Type B pancreatic cell (in vitro differentiated cells): ENCODE measurements at regions not wholly inside any gene's neighbourhood (a gene's known extent, or its start where the extent isn't known, plus 50 kb on each side); places are given as distances from the start of the nearest gene placed in this dataset.

ENCODE experiments used
- DNase-seq: peaks from one replicate; pipeline ENCODE4 v3.0.0; 2021; ENCODE audit warnings: mixed read lengths; ENCODE audit not compliant: unreplicated experiment; ENCODE audit errors: extremely low spot score
- H3K27ac Mint-ChIP-seq: 2 replicates; pipeline ENCODE4 v1.8.0; 2021; ENCODE audit warnings: mild to moderate bottlenecking, mixed read lengths
- H3K27me3 Mint-ChIP-seq: 2 replicates; pipeline ENCODE4 v1.8.0; 2021; ENCODE audit warnings: mixed read lengths
- H3K36me3 Mint-ChIP-seq: 2 replicates; pipeline ENCODE4 v1.8.0; 2021; ENCODE audit warnings: mixed read lengths
- H3K4me1 Mint-ChIP-seq: one replicate; pipeline ENCODE4 v1.8.0; 2021; ENCODE audit warnings: mixed read lengths; ENCODE audit not compliant: unreplicated experiment
- H3K4me3 Mint-ChIP-seq: 2 replicates; pipeline ENCODE4 v1.8.0; 2021; ENCODE audit warnings: mild to moderate bottlenecking, mixed read lengths
- H3K9me3 Mint-ChIP-seq: 2 replicates; pipeline ENCODE4 v1.8.0; 2021; ENCODE audit warnings: mixed read lengths
- CTCF ChIP-seq: fragments of 200-600 bp; sonication (generic); conservative IDR thresholded peaks from 2 replicates; pipeline ENCODE4 v1.5.0; 2021; ENCODE audit warnings: antibody characterized with exemption, mild to moderate bottlenecking

DNA sequence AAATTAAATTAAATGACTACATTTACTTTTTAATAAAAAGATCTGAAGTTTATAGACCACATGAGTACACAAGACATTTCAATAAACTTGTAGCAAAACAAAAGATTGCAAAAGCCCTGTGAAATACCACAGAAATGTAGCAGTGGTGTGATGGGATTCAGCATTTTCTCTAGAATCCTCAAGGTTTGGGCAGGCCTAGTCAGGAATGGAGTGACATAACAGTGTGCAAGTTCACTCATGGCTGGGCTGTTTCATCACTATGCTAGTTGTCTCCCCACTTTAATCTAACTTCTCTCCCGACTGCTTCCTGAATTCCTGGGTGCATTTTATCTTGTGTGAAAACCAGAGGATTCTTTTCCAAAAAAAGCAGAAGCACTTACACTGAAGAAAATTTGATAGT, 1089.9 kb upstream of the DDX18 start:
- TF ChIP-seq CTCF, result no peak
- Mint-ChIP-seq H3K9me3 (no peaks in the 10 kb centered on the region), H3K27ac (no peak overlapping the region), H3K27me3 (no peaks in the 10 kb centered on the region), H3K4me1 (no peaks in the 10 kb centered on the region), H3K4me3 (no peak overlapping the region), H3K36me3 (no peaks in the 10 kb centered on the region)
- DNase-seq, result no peak

- Mint-ChIP-seq H3K4me3 (no peak overlapping the region), H3K4me1 (no peaks in the 10 kb centered on the region), H3K27me3 (no peaks in the 10 kb centered on the region), H3K27ac (no peak overlapping the region), H3K36me3 (no peaks in the 10 kb centered on the region), H3K9me3 (no peaks in the 10 kb centered on the region)
- DNase-seq, result no peak
- TF ChIP-seq CTCF, result no peak
These were observed 1082.2 kb upstream of the DDX18 start for GRCh38 chr2:116732322-116732721.

DNA sequence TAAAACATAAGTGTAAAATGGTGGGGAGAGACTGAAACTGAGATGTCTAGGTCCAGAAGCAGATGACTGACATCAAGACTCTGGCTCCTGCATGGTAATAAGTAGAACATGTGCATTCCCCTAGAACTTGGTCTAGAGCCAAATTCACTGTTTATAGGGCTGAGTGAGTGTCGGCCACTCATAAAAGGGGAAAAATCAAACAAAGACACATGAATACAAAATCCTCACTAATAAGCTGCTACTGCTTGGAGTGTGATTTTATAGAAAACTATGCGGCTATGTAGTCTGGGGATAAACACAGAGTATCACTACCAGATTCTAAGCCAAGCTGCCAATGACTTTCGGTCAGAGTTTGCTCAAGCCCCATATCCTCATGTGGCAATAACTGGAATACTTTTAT, 1080.8 kb upstream of the DDX18 start:
- Mint-ChIP-seq H3K4me3 (no peak overlapping the region), H3K27ac (no peak overlapping the region), H3K36me3 (no peaks in the 10 kb centered on the region), H3K27me3 (no peaks in the 10 kb centered on the region), H3K9me3 (no peaks in the 10 kb centered on the region), H3K4me1 (no peaks in the 10 kb centered on the region)
- no peak for TF ChIP-seq CTCF
- DNase-seq, result no peak

DNA sequence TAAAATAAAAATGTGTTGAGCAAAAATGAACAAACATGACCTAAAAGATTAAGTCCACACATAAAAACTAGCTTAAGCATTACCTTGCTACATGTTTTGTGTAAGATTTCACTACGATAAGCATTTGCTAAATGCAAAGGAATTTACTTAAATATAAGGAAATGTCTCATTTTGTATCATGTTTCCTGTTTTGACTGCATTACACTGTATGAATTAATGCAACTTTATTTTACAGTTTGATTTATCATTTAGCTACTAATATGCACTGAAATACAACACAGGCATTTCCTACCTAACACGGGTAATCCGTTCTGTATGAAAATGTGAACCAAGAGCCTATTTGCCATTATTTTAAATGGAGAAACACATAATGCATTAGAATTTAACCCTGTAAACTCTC, 1076.5 kb upstream of the DDX18 start:
- no peak overlapping the region for H3K27ac Mint-ChIP-seq
- H3K9me3 Mint-ChIP-seq, result no peaks in the 10 kb centered on the region
- no peak for TF ChIP-seq CTCF
- no peak overlapping the region for H3K4me3 Mint-ChIP-seq
- H3K4me1 Mint-ChIP-seq, result no peaks in the 10 kb centered on the region
- H3K27me3 Mint-ChIP-seq, result no peaks in the 10 kb centered on the region
- H3K36me3 Mint-ChIP-seq, result no peaks in the 10 kb centered on the region
- no peak for DNase-seq

DNA sequence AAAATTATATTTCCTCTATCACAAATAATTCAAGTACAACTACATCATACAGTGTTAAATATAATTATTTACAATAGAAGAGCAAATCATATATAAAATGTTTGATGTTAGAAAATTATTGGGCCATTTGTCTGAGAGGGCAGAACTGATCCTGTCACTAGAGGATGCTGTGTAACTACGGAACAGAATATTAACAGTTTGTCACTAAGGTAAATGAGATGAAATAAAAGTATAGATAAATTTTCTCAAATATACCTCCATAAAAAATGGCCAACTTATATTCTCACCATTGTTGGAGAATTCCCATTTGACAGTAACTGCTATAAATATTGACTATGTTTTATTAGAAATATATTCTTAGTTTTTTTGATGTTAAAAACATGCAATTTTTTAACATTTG, 1067.4 kb upstream of the DDX18 start:
- no peaks in the 10 kb centered on the region for H3K36me3 Mint-ChIP-seq
- H3K27me3 Mint-ChIP-seq, result no peaks in the 10 kb centered on the region
- peak; percentile 53 for TF ChIP-seq CTCF
- no peak overlapping the region for H3K27ac Mint-ChIP-seq
- no peak overlapping the region for H3K4me3 Mint-ChIP-seq
- DNase-seq, result no peak
- no peaks in the 10 kb centered on the region for H3K4me1 Mint-ChIP-seq
- no peaks in the 10 kb centered on the region for H3K9me3 Mint-ChIP-seq

- Mint-ChIP-seq H3K4me1 (no peaks in the 10 kb centered on the region), H3K36me3 (no peaks in the 10 kb centered on the region), H3K27me3 (no peaks in the 10 kb centered on the region), H3K9me3 (no peaks in the 10 kb centered on the region), H3K27ac (no peak overlapping the region), H3K4me3 (no peak overlapping the region)
- no peak for DNase-seq
- no peak for TF ChIP-seq CTCF
These were observed 1064.5 kb upstream of the DDX18 start for GRCh38 chr2:116749994-116750393.
